Endothelial cell of umbilical vein (primary cell): ENCODE measurements at regions not wholly inside any gene's neighbourhood (a gene's known extent, or its start where the extent isn't known, plus 50 kb on each side); places are given as distances from the start of the nearest gene placed in this dataset.

Experiments
- BruUV-seq: library from RNA; stranded (reverse); fragments of 400-500 nt; replicated peaks from 2 replicates; lab custom pipeline; 2021; lab: Mats Ljungman, UMichigan
- CTCF ChIA-PET: fragments of 300-600, 350-600 bp; sonication (Branson Sonifier 250); formaldehyde crosslinking; loops from one replicate; lab custom pipeline; 2021; ENCODE audit warnings: antibody characterized with exemption, inconsistent platforms; lab: Charles Lee
- POLR2A ChIA-PET: fragments of 300-600, 350-600 bp; sonication (Branson Sonifier 250); formaldehyde crosslinking; loops from one replicate; lab custom pipeline; 2021; ENCODE audit warnings: antibody characterized with exemption, inconsistent platforms; lab: Charles Lee
- DNase-seq: peaks from one replicate; pipeline ENCODE4 v3.0.0-alpha.2; 2011; ENCODE audit warnings: low read depth, low spot score
- FAIRE-seq: peaks from 2 replicates; lab custom pipeline; 2011; peaks lifted over from hg19 to GRCh38; lab: Jason Lieb, UNC
- H2AFZ ChIP-seq: 2 replicates; pipeline ENCODE4 v1.6.0; 2012; ENCODE audit warnings: low read depth, low read length, control low read depth, inconsistent platforms
- H3K27ac ChIP-seq: 2 replicates; pipeline ENCODE4 v1.5.1; 2011; ENCODE audit warnings: low read depth, mild to moderate bottlenecking, control low read depth, low read length, moderate library complexity; ENCODE audit not compliant: insufficient read depth
- H3K27me3 ChIP-seq, 2 experiments: 2 replicates each; pipeline versions ENCODE4 v1.6.0 to v1.6.1; 2011; ENCODE audit warnings: low read length in 2 of 2, mixed read lengths in 1 of 2; ENCODE audit not compliant: control insufficient read depth in 2 of 2, insufficient read depth in 2 of 2
- H3K36me3 ChIP-seq, 2 experiments: 2 replicates in 1 of 2; 3 replicates in 1 of 2; pipeline ENCODE4 v1.5.1; 2011; ENCODE audit warnings: low read length in 2 of 2, mild to moderate bottlenecking in 1 of 2, moderate library complexity in 1 of 2; ENCODE audit not compliant: control insufficient read depth in 2 of 2, insufficient read depth in 2 of 2; ENCODE audit errors: extremely low read depth in 1 of 2
- H3K4me1 ChIP-seq: 3 replicates; pipeline ENCODE4 v1.5.1; 2011; ENCODE audit warnings: mild to moderate bottlenecking, low read length; ENCODE audit not compliant: control insufficient read depth, insufficient read depth; ENCODE audit errors: extremely low read depth
- H3K4me2 ChIP-seq: 2 replicates; pipeline ENCODE4 v1.6.1; 2011; ENCODE audit warnings: low read length, control low read depth, mixed read lengths; ENCODE audit not compliant: insufficient read depth
- H3K4me3 ChIP-seq, 3 experiments: fragments of 200-600 bp in 1 of 3; sonication (generic), shearing (Covaris generic) in 1 of 3; replicated peaks in 1 of 3; 2 replicates each; pipeline ENCODE4 v1.5.1; 2011 to 2016; ENCODE audit warnings: control low read depth in 3 of 3, low read length in 3 of 3, mild to moderate bottlenecking in 2 of 3, inconsistent platforms in 1 of 3, low read depth in 1 of 3, moderate library complexity in 1 of 3; ENCODE audit not compliant: insufficient read depth in 1 of 3
- H3K79me2 ChIP-seq: 2 replicates; pipeline ENCODE4 v1.6.0; 2012; ENCODE audit warnings: low read length, inconsistent platforms; ENCODE audit not compliant: control insufficient read depth, insufficient read depth
- H3K9ac ChIP-seq: replicated peaks from 2 replicates; pipeline ENCODE3; 2011; ENCODE audit warnings: low read length, control low read depth; ENCODE audit not compliant: insufficient read depth; ENCODE audit errors: extremely low read depth
- H3K9me1 ChIP-seq: replicated peaks from 3 replicates; pipeline ENCODE4 v1.6.0; 2011; ENCODE audit warnings: mild to moderate bottlenecking, low read length; ENCODE audit not compliant: control insufficient read depth, insufficient read depth; ENCODE audit errors: extremely low read depth
- H3K9me3 ChIP-seq: replicated peaks from 2 replicates; pipeline ENCODE4 v1.5.1; 2012; ENCODE audit warnings: low read length, inconsistent platforms; ENCODE audit not compliant: control insufficient read depth, insufficient read depth
- H4K20me1 ChIP-seq: replicated peaks from 2 replicates; pipeline ENCODE3; 2011; ENCODE audit warnings: mild to moderate bottlenecking, low read length; ENCODE audit not compliant: control insufficient read depth, insufficient read depth; ENCODE audit errors: extremely low read depth
- EZH2 ChIP-seq: IDR thresholded peaks from 2 replicates; pipeline ENCODE4 v1.6.1; 2012; ENCODE audit warnings: borderline replicate concordance, low read depth, mild to moderate bottlenecking, moderate library complexity, low read length, inconsistent platforms; ENCODE audit not compliant: severe bottlenecking
- FOS ChIP-seq: IDR thresholded peaks from 2 replicates; pipeline ENCODE4 v1.6.1; 2011; ENCODE audit warnings: mild to moderate bottlenecking, low read length, moderate library complexity, borderline replicate concordance; ENCODE audit not compliant: insufficient read depth
- GATA2 ChIP-seq: IDR thresholded peaks from 2 replicates; pipeline ENCODE4 v1.7.0; 2011; ENCODE audit warnings: low read depth, mild to moderate bottlenecking, moderate library complexity, mixed read lengths, low read length; ENCODE audit not compliant: insufficient read length, insufficient read depth
- JUN ChIP-seq: IDR thresholded peaks from 2 replicates; pipeline ENCODE4 v1.6.1; 2011; ENCODE audit warnings: borderline replicate concordance, low read depth; ENCODE audit not compliant: insufficient read length, insufficient read depth
- MYC ChIP-seq: IDR thresholded peaks from one replicate; pipeline ENCODE4 v1.6.1; 2011; ENCODE audit warnings: mild to moderate bottlenecking, low read depth, low read length
- POLR2A ChIP-seq: IDR thresholded peaks from 2 replicates; pipeline ENCODE4 v1.6.1; 2012; ENCODE audit warnings: low read depth, mild to moderate bottlenecking, control low read depth, low read length
- POLR2AphosphoS5 ChIP-seq: IDR thresholded peaks from 2 replicates; pipeline ENCODE4 v1.6.1; 2012; ENCODE audit warnings: low read depth, mild to moderate bottlenecking, control low read depth, low read length, moderate library complexity; ENCODE audit not compliant: insufficient read depth
- dilution Hi-C: fragments of 300-500 bp; cut with MboI; formaldehyde crosslinking; loops from one replicate; pipeline ENCODE4 v1.15.0; 2019; ENCODE audit warnings: low sequenced_read_pairs; ENCODE audit not compliant: extremely low pct_ligation_motif_present
- intact Hi-C: fragments of 100-400 bp; cut with micrococcal nuclease; formaldehyde crosslinking; loops from one replicate; pipeline ENCODE4 v1.10.0; 2022
- TF ChIP-seq, protein P1 (sequence below), 2 donors: IDR thresholded peaks; 1 replicate in 1 of 2; 2 replicates in 1 of 2; pipeline ENCODE4 v1.5.1; 2011; ENCODE audit warnings: low read length in 2 of 2, mild to moderate bottlenecking in 2 of 2, moderate library complexity in 2 of 2, control low read depth in 1 of 2, inconsistent platforms in 1 of 2, low read depth in 1 of 2; ENCODE audit not compliant: insufficient read depth in 1 of 2; ENCODE audit errors: extremely low read depth in 1 of 2
- TF ChIP-seq, protein P2 (sequence below): IDR thresholded peaks from 2 replicates; pipeline ENCODE4 v1.6.1; 2011; ENCODE audit not compliant: insufficient read depth, insufficient read length

DNA sequence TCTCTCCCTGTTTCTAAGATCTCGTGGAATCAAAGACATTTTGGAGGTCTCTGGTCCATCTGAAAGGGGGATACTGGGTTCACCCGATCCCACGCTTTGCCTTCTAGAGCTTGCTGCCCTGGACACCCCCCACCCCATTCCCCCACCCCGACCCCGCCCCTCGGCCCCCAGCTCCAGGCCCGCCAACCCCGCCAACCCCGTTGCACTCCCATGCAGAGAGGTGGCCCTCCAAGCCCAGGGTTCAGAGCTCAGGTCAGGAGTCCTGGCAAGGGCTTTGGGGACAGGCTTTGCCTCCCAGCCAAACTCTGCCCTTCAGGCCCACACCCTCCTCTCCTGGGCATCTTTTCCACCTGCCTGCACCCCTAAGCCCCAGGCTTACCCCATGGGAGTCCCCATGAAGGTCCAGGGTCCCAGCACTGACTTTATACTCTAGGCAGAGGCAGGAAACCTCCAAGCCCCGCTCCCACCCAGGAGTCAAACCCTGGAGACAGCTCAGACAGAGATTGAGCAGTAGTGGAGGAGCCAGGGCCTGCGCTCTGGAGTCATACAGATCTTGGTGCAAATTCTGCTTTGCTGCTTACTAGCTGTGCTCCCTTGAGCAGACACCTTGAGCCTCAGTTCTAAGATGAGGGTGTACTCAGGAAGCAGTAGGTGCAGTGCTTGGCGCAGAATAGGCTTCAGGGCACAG is 155.9 kb downstream of the FOXD2 start:
- Histone ChIP-seq H2AFZ (no peak overlapping the region), H3K4me2 (no peak overlapping the region), H3K27me3 (peaks cover 17 to 26% of the 10 kb centered on the region in 2 experiments), H3K79me2 (no peaks in the 10 kb centered on the region), H3K36me3 (no peaks in the 10 kb centered on the region), H3K4me1 (no peaks in the 10 kb centered on the region), H3K9me3 (no peaks in the 10 kb centered on the region), H3K9me1 (no peaks in the 10 kb centered on the region), H3K9ac (no peak overlapping the region), H4K20me1 (no peaks in the 10 kb centered on the region), H3K27ac (no peak overlapping the region), H3K4me3 (no peak overlapping the region)
- no peak for TF ChIP-seq POLR2A
- no peak for TF ChIP-seq GATA2
- TF ChIP-seq, protein P1, sequence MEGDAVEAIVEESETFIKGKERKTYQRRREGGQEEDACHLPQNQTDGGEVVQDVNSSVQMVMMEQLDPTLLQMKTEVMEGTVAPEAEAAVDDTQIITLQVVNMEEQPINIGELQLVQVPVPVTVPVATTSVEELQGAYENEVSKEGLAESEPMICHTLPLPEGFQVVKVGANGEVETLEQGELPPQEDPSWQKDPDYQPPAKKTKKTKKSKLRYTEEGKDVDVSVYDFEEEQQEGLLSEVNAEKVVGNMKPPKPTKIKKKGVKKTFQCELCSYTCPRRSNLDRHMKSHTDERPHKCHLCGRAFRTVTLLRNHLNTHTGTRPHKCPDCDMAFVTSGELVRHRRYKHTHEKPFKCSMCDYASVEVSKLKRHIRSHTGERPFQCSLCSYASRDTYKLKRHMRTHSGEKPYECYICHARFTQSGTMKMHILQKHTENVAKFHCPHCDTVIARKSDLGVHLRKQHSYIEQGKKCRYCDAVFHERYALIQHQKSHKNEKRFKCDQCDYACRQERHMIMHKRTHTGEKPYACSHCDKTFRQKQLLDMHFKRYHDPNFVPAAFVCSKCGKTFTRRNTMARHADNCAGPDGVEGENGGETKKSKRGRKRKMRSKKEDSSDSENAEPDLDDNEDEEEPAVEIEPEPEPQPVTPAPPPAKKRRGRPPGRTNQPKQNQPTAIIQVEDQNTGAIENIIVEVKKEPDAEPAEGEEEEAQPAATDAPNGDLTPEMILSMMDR (IDR thresholded peaks at IDR 0.05; ENCODE audit: extremely low read depth in 1 of 2, insufficient read depth in 1 of 2, low read depth in 1 of 2, low read length in 2 of 2) = no peak
- no peak for TF ChIP-seq MYC
- no peak for TF ChIP-seq EZH2
- TF ChIP-seq POLR2AphosphoS5 = no peak
- no peak for TF ChIP-seq JUN
- TF ChIP-seq, protein P2, sequence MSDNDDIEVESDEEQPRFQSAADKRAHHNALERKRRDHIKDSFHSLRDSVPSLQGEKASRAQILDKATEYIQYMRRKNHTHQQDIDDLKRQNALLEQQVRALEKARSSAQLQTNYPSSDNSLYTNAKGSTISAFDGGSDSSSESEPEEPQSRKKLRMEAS = no peak
- no peak for TF ChIP-seq FOS
- no peak for DNase-seq
- intact Hi-C loops (no loop called here), dilution Hi-C loops (no loop called here)
- no TSS peak for BruUV-seq
- ChIA-PET CTCF (interaction anchor here (1.2 to 2.0 kb wide), 4 partner anchors 13 to 132 kb away, joined by 3 to 6 read pairs (median 3); no protein-coding TSS in a partner anchor), POLR2A (no interaction called here)
- FAIRE-seq = no peak
